GM12865 (cell line): ENCODE measurements at regions not wholly inside any gene's neighbourhood (a gene's known extent, or its start where the extent isn't known, plus 50 kb on each side); places are given as distances from the start of the nearest gene placed in this dataset.
"Not testable (repeated sequence)": the region's sequence is repeated elsewhere in the genome, so short reads cannot be mapped to it uniquely, and the experiment has no call there.

Experiments
- DNase-seq: peaks from one replicate; pipeline ENCODE4 v3.0.0; 2010; ENCODE audit warnings: low read depth
- H3K4me3 ChIP-seq: 2 replicates; pipeline ENCODE4 v1.5.1; 2011; ENCODE audit warnings: mild to moderate bottlenecking, low read depth, low read length, control low read depth
- TF ChIP-seq, protein P1 (sequence below): IDR thresholded peaks from 2 replicates; pipeline ENCODE4 v1.5.1; 2011; ENCODE audit warnings: low read length, control low read depth, low read depth, inconsistent platforms; ENCODE audit not compliant: insufficient read depth; ENCODE audit errors: missing control alignments

DNA sequence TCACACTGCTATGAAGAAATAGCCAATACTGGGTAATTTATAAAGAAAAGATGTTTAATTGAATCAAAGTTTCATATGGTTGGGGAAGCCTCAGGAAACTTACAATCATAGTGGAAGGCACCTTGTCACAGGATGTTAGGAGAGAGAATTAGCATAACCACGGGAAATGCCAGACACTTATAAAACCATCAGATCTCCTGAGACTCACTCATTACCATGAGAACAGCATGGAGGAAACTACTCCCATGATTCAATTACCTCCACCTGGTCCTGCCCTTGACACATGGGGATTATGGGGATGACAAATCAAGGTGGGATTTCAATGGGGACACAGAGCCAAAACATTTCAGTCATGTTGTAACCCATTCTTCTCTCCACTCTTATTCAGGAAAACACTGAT, 472.9 kb upstream of the FSIP2 start:
- DNase-seq: no peak

DNA sequence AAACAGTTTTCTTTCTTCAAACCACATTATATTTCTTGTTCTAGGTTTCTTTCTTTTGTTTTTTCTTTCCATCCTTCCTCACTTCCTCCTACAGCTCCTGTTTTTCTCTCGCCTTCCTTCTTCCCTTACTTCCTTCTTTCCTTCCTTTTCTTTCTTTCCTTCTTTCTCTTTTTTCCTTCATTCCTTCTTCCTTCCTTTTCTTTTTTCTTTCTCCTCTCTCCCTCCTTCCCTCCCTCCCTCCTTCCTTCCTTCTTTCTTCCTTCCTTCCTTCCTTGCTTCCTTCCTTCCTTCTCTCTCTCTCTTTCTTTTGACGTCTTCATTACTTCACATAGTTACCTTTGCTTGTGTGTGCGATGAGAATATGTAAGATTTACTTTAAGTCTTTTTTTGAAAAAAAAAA, 470.0 kb upstream of the FSIP2 start:
- H3K4me3 ChIP-seq: no peak overlapping the region
- TF ChIP-seq, protein P1, sequence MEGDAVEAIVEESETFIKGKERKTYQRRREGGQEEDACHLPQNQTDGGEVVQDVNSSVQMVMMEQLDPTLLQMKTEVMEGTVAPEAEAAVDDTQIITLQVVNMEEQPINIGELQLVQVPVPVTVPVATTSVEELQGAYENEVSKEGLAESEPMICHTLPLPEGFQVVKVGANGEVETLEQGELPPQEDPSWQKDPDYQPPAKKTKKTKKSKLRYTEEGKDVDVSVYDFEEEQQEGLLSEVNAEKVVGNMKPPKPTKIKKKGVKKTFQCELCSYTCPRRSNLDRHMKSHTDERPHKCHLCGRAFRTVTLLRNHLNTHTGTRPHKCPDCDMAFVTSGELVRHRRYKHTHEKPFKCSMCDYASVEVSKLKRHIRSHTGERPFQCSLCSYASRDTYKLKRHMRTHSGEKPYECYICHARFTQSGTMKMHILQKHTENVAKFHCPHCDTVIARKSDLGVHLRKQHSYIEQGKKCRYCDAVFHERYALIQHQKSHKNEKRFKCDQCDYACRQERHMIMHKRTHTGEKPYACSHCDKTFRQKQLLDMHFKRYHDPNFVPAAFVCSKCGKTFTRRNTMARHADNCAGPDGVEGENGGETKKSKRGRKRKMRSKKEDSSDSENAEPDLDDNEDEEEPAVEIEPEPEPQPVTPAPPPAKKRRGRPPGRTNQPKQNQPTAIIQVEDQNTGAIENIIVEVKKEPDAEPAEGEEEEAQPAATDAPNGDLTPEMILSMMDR: no peak
- DNase-seq: no peak

More for the DNA sequence above, 472.9 kb upstream of the FSIP2 start:
- TF ChIP-seq, protein P1: no peak
- H3K4me3 ChIP-seq: no peak overlapping the region

GRCh38 chr2:185274718-185275484, 463.7 kb upstream of the FSIP2 start:
- DNase-seq: no peak
- H3K4me3 ChIP-seq: no peak overlapping the region
- TF ChIP-seq, protein P1: no peak

DNA sequence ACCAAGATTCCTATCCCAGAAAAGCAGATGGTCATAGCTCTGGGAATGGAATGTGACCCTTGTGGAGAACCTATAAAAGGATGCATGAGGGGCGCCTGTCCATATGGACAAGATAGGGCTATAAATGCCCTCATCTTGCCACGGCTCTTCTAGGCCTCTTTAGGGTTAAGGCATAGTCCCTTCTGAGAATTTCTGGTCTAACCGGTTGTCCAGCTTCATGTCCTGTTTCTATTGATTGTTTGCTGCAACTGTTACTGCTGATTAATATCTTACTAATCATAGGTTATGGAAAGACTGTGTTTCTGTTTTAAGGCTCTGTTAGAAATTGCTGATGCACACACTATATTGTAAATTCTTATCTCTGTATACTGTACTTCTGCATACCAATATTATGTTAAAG, 462.6 kb upstream of the FSIP2 start:
- not testable (repeated sequence) for H3K4me3 ChIP-seq, DNase-seq

GRCh38 chr2:185278761-185279160, 459.8 kb upstream of the FSIP2 start:
- no peak for DNase-seq
- TF ChIP-seq, protein P1: no peak
- H3K4me3 ChIP-seq: no peak overlapping the region

DNA sequence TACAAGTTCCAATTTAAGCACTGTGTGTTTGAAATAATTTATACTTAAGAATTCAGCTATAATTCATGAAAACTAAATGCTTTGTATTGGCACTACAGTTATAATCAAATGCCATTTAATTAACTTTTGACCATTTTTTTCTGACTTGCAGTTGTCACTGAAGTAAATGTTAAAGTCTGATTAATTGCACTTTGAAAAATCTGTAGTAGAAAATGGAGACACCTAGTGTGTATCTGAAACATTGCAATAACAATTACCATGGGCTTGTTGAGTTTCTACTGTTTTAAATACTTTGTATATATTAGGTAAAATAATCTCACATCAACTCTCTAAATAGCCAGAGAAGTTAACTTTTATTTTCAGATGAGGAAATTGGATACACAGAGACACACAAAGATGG, 458.6 kb upstream of the FSIP2 start:
- TF ChIP-seq, protein P1: peak; percentile 33
- H3K4me3 ChIP-seq: no peak overlapping the region
- DNase-seq: peak; percentile 7

DNA sequence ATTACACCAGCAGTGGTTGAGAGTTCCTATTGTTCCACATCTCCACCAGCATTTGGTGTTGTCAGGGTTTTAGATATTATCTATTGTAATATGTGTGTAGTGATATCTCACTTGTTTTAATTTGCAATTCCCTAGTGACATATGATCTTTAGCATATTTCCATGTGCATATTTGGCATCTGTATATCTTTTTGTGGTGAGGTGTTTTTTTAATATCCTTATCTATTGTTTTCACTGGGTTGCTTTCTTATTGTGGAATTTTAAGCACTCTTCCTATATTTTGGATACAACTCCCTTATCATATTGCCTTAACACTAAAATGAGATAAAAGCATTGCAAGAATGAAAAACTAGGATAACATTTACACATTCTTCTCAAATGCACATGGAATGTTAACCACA, 453.9 kb upstream of the FSIP2 start:
- TF ChIP-seq, protein P1: no peak
- no peak overlapping the region for H3K4me3 ChIP-seq
- no peak for DNase-seq

GRCh38 chr2:185290012-185290411, 448.6 kb upstream of the FSIP2 start:
- DNase-seq, H3K4me3 ChIP-seq: not testable (repeated sequence)
